Astrocyte (in vitro differentiated cells and primary cell): ENCODE measurements at regions not wholly inside any gene's neighbourhood (a gene's known extent, or its start where the extent isn't known, plus 50 kb on each side); places are given as distances from the start of the nearest gene placed in this dataset.

Experiments
- CTCF ChIP-seq: IDR thresholded peaks from 2 replicates; pipeline ENCODE4 v1.5.1; 2011; ENCODE audit warnings: low read depth, mild to moderate bottlenecking, inconsistent platforms, low read length, moderate library complexity; ENCODE audit not compliant: insufficient read depth
- EZH2 ChIP-seq: IDR thresholded peaks from 2 replicates; pipeline ENCODE4 v1.6.1; 2012; ENCODE audit warnings: mild to moderate bottlenecking, low read length, inconsistent platforms; ENCODE audit not compliant: insufficient read depth

GRCh38 chr4:11497212-11497806 lies 68.6 kb upstream of the HS3ST1 start:
- TF ChIP-seq CTCF (no peak), EZH2 (no peak)
